Brain microvascular endothelial cell (primary cell): ENCODE measurements at regions not wholly inside any gene's neighbourhood (a gene's known extent, or its start where the extent isn't known, plus 50 kb on each side); places are given as distances from the start of the nearest gene placed in this dataset.

ENCODE experiments used
- DNase-seq: peaks from one replicate; pipeline ENCODE4 v3.0.0-alpha.2; 2020
- H3K27ac ChIP-seq: fragments of 250-450 bp; sonication (Bioruptor Pico); 2 replicates; pipeline ENCODE4 v1.5.1; 2020; ENCODE audit warnings: mild to moderate bottlenecking, moderate library complexity
- H3K27me3 ChIP-seq: fragments of 250-450 bp; sonication (Bioruptor Pico); replicated peaks from 2 replicates; pipeline ENCODE4 v1.5.1; 2020; ENCODE audit warnings: mild to moderate bottlenecking
- H3K36me3 ChIP-seq: fragments of 250-450 bp; sonication (Bioruptor Pico); replicated peaks from 2 replicates; pipeline ENCODE4 v1.5.1; 2020; ENCODE audit warnings: mild to moderate bottlenecking
- H3K4me3 ChIP-seq: 2 replicates; pipeline ENCODE4 v1.5.1; 2011; ENCODE audit warnings: low read depth, mild to moderate bottlenecking, control low read depth, low read length, moderate library complexity
- CTCF ChIP-seq: IDR thresholded peaks from 2 replicates; pipeline ENCODE4 v1.5.1; 2011; ENCODE audit warnings: low read depth, mild to moderate bottlenecking, moderate library complexity, low read length, control low read depth, inconsistent platforms; ENCODE audit errors: missing control alignments
- in situ Hi-C: cut with HindIII; loops from 2 replicates; pipeline ENCODE4 v1.10.0; 2017; ENCODE audit warnings: low sequenced_read_pairs, low pct_ligation_motif_present

GRCh38 chr6:115796829-115797228 is 263.9 kb downstream of the FRK start:
- Histone ChIP-seq H3K27ac (no peak overlapping the region), H3K4me3 (no peak overlapping the region), H3K27me3 (no peaks in the 10 kb centered on the region), H3K36me3 (no peaks in the 10 kb centered on the region)
- DNase-seq = no peak
- TF ChIP-seq CTCF = no peak
- in situ Hi-C loops = no loop called here

GRCh38 chr6:115796061-115796460 is 264.6 kb downstream of the FRK start:
- DNase-seq = no peak
- no peaks in the 10 kb centered on the region for H3K36me3 ChIP-seq
- no peak for TF ChIP-seq CTCF
- no peak overlapping the region for H3K27ac ChIP-seq
- H3K4me3 ChIP-seq = no peak overlapping the region
- in situ Hi-C loops = no loop called here
- H3K27me3 ChIP-seq = no peaks in the 10 kb centered on the region

- no peak for DNase-seq
- Histone ChIP-seq H3K27me3 (no peaks in the 10 kb centered on the region), H3K27ac (no peak overlapping the region), H3K36me3 (no peaks in the 10 kb centered on the region), H3K4me3 (no peak overlapping the region)
- no peak for TF ChIP-seq CTCF
- in situ Hi-C loops = no loop called here
Observed at GRCh38 chr6:115783402-115784061, 277.2 kb downstream of the FRK start.

GRCh38 chr6:115782612-115783011 is 278.1 kb downstream of the FRK start:
- Histone ChIP-seq H3K27me3 (no peaks in the 10 kb centered on the region), H3K27ac (no peak overlapping the region), H3K4me3 (no peak overlapping the region), H3K36me3 (no peaks in the 10 kb centered on the region)
- in situ Hi-C loops = no loop called here
- DNase-seq = no peak
- TF ChIP-seq CTCF = no peak

GRCh38 chr6:115773741-115774140 is 286.9 kb downstream of the FRK start:
- Histone ChIP-seq H3K4me3 (no peak overlapping the region), H3K36me3 (no peaks in the 10 kb centered on the region), H3K27me3 (no peaks in the 10 kb centered on the region), H3K27ac (no peak overlapping the region)
- no peak for TF ChIP-seq CTCF
- in situ Hi-C loops = no loop called here
- no peak for DNase-seq

- in situ Hi-C loops = no loop called here
- H3K36me3 ChIP-seq = no peaks in the 10 kb centered on the region
- TF ChIP-seq CTCF = no peak
- no peak overlapping the region for H3K27ac ChIP-seq
- DNase-seq = no peak
- no peak overlapping the region for H3K4me3 ChIP-seq
- H3K27me3 ChIP-seq = no peaks in the 10 kb centered on the region
Observed at GRCh38 chr6:115770851-115771250, 289.8 kb downstream of the FRK start.
